Retinal pigment epithelial cell (primary cell): ENCODE measurements at regions not wholly inside any gene's neighbourhood (a gene's known extent, or its start where the extent isn't known, plus 50 kb on each side); places are given as distances from the start of the nearest gene placed in this dataset.

Experiments used
- DNase-seq: peaks from one replicate; pipeline ENCODE4 v3.0.0-alpha.2; 2010; ENCODE audit warnings: low read depth
- H3K4me3 ChIP-seq: 2 replicates; pipeline ENCODE4 v1.5.1; 2011; ENCODE audit warnings: mild to moderate bottlenecking, low read length, control low read depth, moderate library complexity
- CTCF ChIP-seq: conservative IDR thresholded peaks from 2 replicates; pipeline ENCODE4 v1.5.1; 2011; ENCODE audit warnings: low read depth, low read length, control low read depth, inconsistent platforms

GRCh38 chr15:97585408-97585807 lies 375.1 kb upstream of the ARRDC4 start:
- no peak overlapping the region for H3K4me3 ChIP-seq
- DNase-seq: no peak
- no peak for TF ChIP-seq CTCF

GRCh38 chr15:97592778-97593177 lies 367.7 kb upstream of the ARRDC4 start:
- H3K4me3 ChIP-seq: no peak overlapping the region
- TF ChIP-seq CTCF: no peak
- DNase-seq: no peak

DNA sequence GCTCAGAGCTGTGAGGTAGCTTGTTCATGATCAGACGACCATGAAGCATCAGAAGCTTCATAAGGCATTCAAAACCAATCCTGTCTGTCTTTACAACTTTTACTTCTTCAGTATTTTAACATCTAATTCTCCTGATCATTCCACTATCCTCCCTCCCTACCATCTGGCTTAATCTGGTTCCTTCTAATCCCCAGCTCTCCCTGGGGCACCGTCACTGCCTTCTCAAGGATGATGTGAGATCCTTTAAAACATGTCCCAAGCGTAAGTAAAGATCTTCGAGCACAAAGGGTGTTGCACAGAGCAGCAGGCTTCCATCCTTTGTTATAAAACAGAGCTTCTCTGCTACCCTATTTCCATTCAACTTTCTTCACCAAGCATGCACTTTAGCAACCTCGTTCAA lies 362.7 kb upstream of the ARRDC4 start:
- no peak overlapping the region for H3K4me3 ChIP-seq
- TF ChIP-seq CTCF: no peak
- no peak for DNase-seq

DNA sequence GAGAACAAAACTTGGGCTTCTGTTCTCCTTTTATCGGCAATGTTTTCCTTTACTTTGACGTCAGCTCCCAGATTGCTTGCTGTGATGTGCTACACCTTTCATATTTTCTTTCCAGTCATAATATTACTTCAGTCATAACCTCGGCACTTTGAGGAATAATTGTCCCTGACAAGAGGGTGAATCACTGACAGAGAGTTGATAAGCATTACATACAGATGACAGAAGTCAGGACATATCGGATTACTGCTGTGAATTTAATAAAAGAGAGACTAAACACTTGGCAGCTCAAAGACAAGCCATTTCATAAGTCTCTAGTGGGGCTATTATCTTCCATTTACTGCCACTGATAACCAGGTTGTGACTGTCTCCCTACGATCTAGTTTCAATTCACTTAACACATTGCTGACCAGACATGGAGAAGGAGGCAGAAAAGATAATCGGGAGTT lies 362.1 kb upstream of the ARRDC4 start:
- DNase-seq: no peak
- no peak for TF ChIP-seq CTCF
- no peak overlapping the region for H3K4me3 ChIP-seq

- no peak for TF ChIP-seq CTCF
- DNase-seq: no peak
- H3K4me3 ChIP-seq: no peak overlapping the region
Observed at GRCh38 chr15:97600190-97600589, 360.3 kb upstream of the ARRDC4 start.

- no peak for TF ChIP-seq CTCF
- no peak for DNase-seq
- no peak overlapping the region for H3K4me3 ChIP-seq
Observed at GRCh38 chr15:97604677-97605076, 355.8 kb upstream of the ARRDC4 start.

DNA sequence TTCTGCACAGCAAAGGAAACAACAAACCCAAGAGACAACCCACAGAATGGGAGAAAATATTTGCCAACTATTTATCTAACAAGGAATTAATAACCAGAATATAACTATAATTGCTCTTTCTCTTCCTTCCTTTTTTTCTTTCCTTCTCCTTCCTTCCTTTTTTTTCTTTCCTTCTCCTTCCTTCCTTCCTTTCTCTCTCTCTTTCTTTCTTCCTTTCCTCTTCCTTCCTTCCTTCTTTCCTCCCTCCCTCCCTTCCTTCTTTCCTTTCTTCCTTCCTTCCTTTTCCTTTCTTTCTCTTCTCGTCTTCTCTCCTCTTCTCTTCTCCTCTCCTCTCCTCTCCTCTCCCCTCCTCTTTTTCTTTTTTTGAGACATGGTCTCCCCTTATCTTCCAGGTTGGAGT lies 345.4 kb upstream of the ARRDC4 start:
- H3K4me3 ChIP-seq: no peak overlapping the region
- DNase-seq: no peak
- TF ChIP-seq CTCF: no peak
